HepG2 (cell line): ENCODE measurements at regions not wholly inside any gene's neighbourhood (a gene's known extent, or its start where the extent isn't known, plus 50 kb on each side); places are given as distances from the start of the nearest gene placed in this dataset.

ENCODE experiments used
- ATAC-seq: fragments of 200-7000 bp; cut with Tn5 transposase; 3 replicates; pipeline ENCODE4 v1.9.1; 2020; ENCODE audit warnings: mild to moderate bottlenecking, moderate library complexity
- BruUV-seq: library from RNA; stranded (reverse); fragments of 400-500 nt; replicated peaks from 2 replicates; lab custom pipeline; 2021; lab: Mats Ljungman, UMichigan
- CTCF ChIA-PET: fragments of 300-600 bp; formaldehyde crosslinking; extraction: SDS; loops from one replicate; lab custom pipeline; 2021; ENCODE audit warnings: low total read pairs, inconsistent platforms, low intra/inter-chr PET ratio; lab: Yijun Ruan, JAX
- POLR2A ChIA-PET: fragments of 350-600 bp; sonication (Branson Sonifier 250); formaldehyde crosslinking; loops from one replicate; lab custom pipeline; 2020; ENCODE audit warnings: antibody characterized with exemption, inconsistent platforms; lab: Yijun Ruan, JAX
- DNase-seq: peaks from one replicate; pipeline ENCODE4 v3.0.0-alpha.2; 2015; ENCODE audit warnings: low spot score
- FAIRE-seq: peaks from 3 replicates; lab custom pipeline; 2011; peaks lifted over from hg19 to GRCh38; lab: Jason Lieb, UNC
- H2AFZ ChIP-seq: one replicate; pipeline ENCODE4 v1.6.1; 2011; ENCODE audit warnings: low read length, inconsistent platforms
- H3K27ac ChIP-seq: fragments of 300-600 bp; 3 replicates; pipeline ENCODE4 v1.8.0; 2011; ENCODE audit warnings: mixed run types, mild to moderate bottlenecking, mixed read lengths, low read length, inconsistent platforms; ENCODE audit not compliant: insufficient read depth; ENCODE audit errors: extremely low read length
- H3K27me3 ChIP-seq, 2 experiments: fragments of 200-600 bp in 1 of 2; 2 replicates in 1 of 2; 3 replicates in 1 of 2; pipeline versions ENCODE4 v1.6.0 to v1.8.0; 2011; ENCODE audit warnings: low read length in 2 of 2, mild to moderate bottlenecking in 2 of 2, moderate library complexity in 2 of 2, inconsistent platforms in 1 of 2; ENCODE audit not compliant: insufficient read depth in 2 of 2, control insufficient read depth in 1 of 2
- H3K36me3 ChIP-seq, 2 experiments: fragments of 200-600 bp in 1 of 2; replicated peaks in 1 of 2; 2 replicates in 1 of 2; 3 replicates in 1 of 2; pipeline versions ENCODE4 v1.5.1 to v1.8.0; 2011; ENCODE audit warnings: low read length in 2 of 2, inconsistent platforms in 1 of 2; ENCODE audit not compliant: insufficient read depth in 2 of 2, control insufficient read depth in 1 of 2
- H3K4me1 ChIP-seq: 2 replicates; pipeline ENCODE4 v1.5.1; 2012; ENCODE audit warnings: low read length, inconsistent platforms; ENCODE audit not compliant: insufficient read depth
- H3K4me2 ChIP-seq: 2 replicates; pipeline ENCODE4 v1.6.0; 2011; ENCODE audit warnings: low read depth, low read length, inconsistent platforms
- H3K4me3 ChIP-seq, 3 experiments: fragments of 200-600 bp in 1 of 3; sonication (generic), shearing (Covaris generic) in 1 of 3; replicated peaks in 1 of 3; 2 replicates each; pipeline ENCODE4 v1.5.1; 2011 to 2016; ENCODE audit warnings: low read length in 3 of 3, inconsistent platforms in 2 of 3, low read depth in 2 of 3, mild to moderate bottlenecking in 2 of 3, control low read depth in 1 of 3, mixed read lengths in 1 of 3; ENCODE audit not compliant: insufficient read depth in 1 of 3
- H3K79me2 ChIP-seq: one replicate; pipeline ENCODE4 v1.6.1; 2011; ENCODE audit warnings: low read length, inconsistent platforms; ENCODE audit not compliant: insufficient read depth
- H3K9ac ChIP-seq: 2 replicates; pipeline ENCODE4 v1.6.0; 2011; ENCODE audit warnings: mild to moderate bottlenecking, low read depth, low read length, inconsistent platforms; ENCODE audit not compliant: insufficient read depth
- H3K9me3 ChIP-seq: 2 replicates; pipeline ENCODE4 v1.5.1; 2012; ENCODE audit warnings: mild to moderate bottlenecking, low read length
- H4K20me1 ChIP-seq: 2 replicates; pipeline ENCODE4 v1.6.0; 2011; ENCODE audit warnings: inconsistent platforms, mild to moderate bottlenecking, low read length, moderate library complexity; ENCODE audit not compliant: insufficient read depth
- FOXC1 ChIP-seq: sonication (generic); formaldehyde crosslinking; IDR thresholded peaks from 2 replicates; pipeline ENCODE4 v1.8.0; 2022; ENCODE audit warnings: mild to moderate bottlenecking, missing genetic modification reagents, borderline replicate concordance
- KDM3A ChIP-seq: IDR thresholded peaks from 2 replicates; pipeline ENCODE4 v1.6.1; 2018; ENCODE audit warnings: low read depth, missing compliant biosample characterization
- ZBTB38 ChIP-seq: sonication (generic); formaldehyde crosslinking; IDR thresholded peaks from 2 replicates; pipeline ENCODE4 v1.5.1; 2020; ENCODE audit warnings: mild to moderate bottlenecking, missing genetic modification reagents
- ZNF513 ChIP-seq: sonication (generic); formaldehyde crosslinking; conservative IDR thresholded peaks from 2 replicates; pipeline ENCODE4 v1.5.0; 2020; ENCODE audit warnings: missing genetic modification reagents
- ZNF605 ChIP-seq: sonication (generic); formaldehyde crosslinking; IDR thresholded peaks from 2 replicates; pipeline ENCODE4 v1.8.0; 2022; ENCODE audit warnings: mild to moderate bottlenecking, missing genetic modification reagents
- WGBS: methylation state at CpG from one replicate; pipeline ENCODE4 v1.1.6; 2017; ENCODE audit warnings: low lambda C conversion rate; 5-methylcytosine and 5-hydroxymethylcytosine counted together
- in situ Hi-C: cut with HindIII; loops from 2 replicates; pipeline ENCODE4 v1.10.0; 2017; ENCODE audit warnings: low pct_unique_long_range_greater_than_20kb; ENCODE audit not compliant: extremely low pct_ligation_motif_present
- intact Hi-C: fragments of 100-400 bp; cut with micrococcal nuclease; formaldehyde crosslinking; loops from one replicate; pipeline ENCODE4 v1.10.0; 2022; ENCODE audit not compliant: unreplicated experiment

- no peaks in the 10 kb centered on the region for H3K79me2 ChIP-seq
- POLR2A ChIA-PET = no interaction called here
- H2AFZ ChIP-seq = no peak overlapping the region
- ATAC-seq (no peak), DNase-seq (no peak), FAIRE-seq (no peak)
- TF ChIP-seq FOXC1 (no peak), ZNF513 (CRISPR knock-in tag) (no peak), ZNF605 (CRISPR knock-in tag) (no peak), KDM3A (no peak), ZBTB38 (CRISPR knock-in tag) (no peak)
- in situ Hi-C loops (no loop called here), intact Hi-C loops (no loop called here)
- 7% methylated on average over 16 of the region's 21 CpGs for WGBS
- peaks cover 7% of the 10 kb centered on the region; the same call in 1 of the 2 replicates for H4K20me1 ChIP-seq
- no peaks in the 10 kb centered on the region for H3K9me3 ChIP-seq
- H3K27ac ChIP-seq = no peak overlapping the region
- no peaks in the 10 kb centered on the region for H3K36me3 ChIP-seq
- H3K4me2 ChIP-seq = no peak overlapping the region
- H3K9ac ChIP-seq = no peak overlapping the region
- no TSS peak for BruUV-seq
- H3K4me1 ChIP-seq = no peaks in the 10 kb centered on the region
- CTCF ChIA-PET = no interaction called here
- H3K27me3 ChIP-seq = peaks cover 16 to 80% of the 10 kb centered on the region in 2 experiments
- H3K4me3 ChIP-seq = no peak overlapping the region
Measured at GRCh38 chr9:135300346-135301141, 179.0 kb upstream of the PPP1R26 start.
